HepG2 (cell line): ENCODE measurements at regions not wholly inside any gene's neighbourhood (a gene's known extent, or its start where the extent isn't known, plus 50 kb on each side); places are given as distances from the start of the nearest gene placed in this dataset.

Experiments used
- ATAC-seq: fragments of 200-7000 bp; cut with Tn5 transposase; 3 replicates; pipeline ENCODE4 v1.9.1; 2020; ENCODE audit warnings: mild to moderate bottlenecking, moderate library complexity
- BruUV-seq: library from RNA; stranded (reverse); fragments of 400-500 nt; replicated peaks from 2 replicates; lab custom pipeline; 2021; lab: Mats Ljungman, UMichigan
- CTCF ChIA-PET: fragments of 300-600 bp; formaldehyde crosslinking; extraction: SDS; loops from one replicate; lab custom pipeline; 2021; ENCODE audit warnings: low total read pairs, inconsistent platforms, low intra/inter-chr PET ratio; lab: Yijun Ruan, JAX
- POLR2A ChIA-PET: fragments of 350-600 bp; sonication (Branson Sonifier 250); formaldehyde crosslinking; loops from one replicate; lab custom pipeline; 2020; ENCODE audit warnings: antibody characterized with exemption, inconsistent platforms; lab: Yijun Ruan, JAX
- DNase-seq: peaks from one replicate; pipeline ENCODE4 v3.0.0-alpha.2; 2015; ENCODE audit warnings: low spot score
- FAIRE-seq: peaks from 3 replicates; lab custom pipeline; 2011; peaks lifted over from hg19 to GRCh38; lab: Jason Lieb, UNC
- H2AFZ ChIP-seq: one replicate; pipeline ENCODE4 v1.6.1; 2011; ENCODE audit warnings: low read length, inconsistent platforms
- H3K27ac ChIP-seq: fragments of 300-600 bp; 3 replicates; pipeline ENCODE4 v1.8.0; 2011; ENCODE audit warnings: mixed run types, mild to moderate bottlenecking, mixed read lengths, low read length, inconsistent platforms; ENCODE audit not compliant: insufficient read depth; ENCODE audit errors: extremely low read length
- H3K27me3 ChIP-seq, 2 experiments: fragments of 200-600 bp in 1 of 2; 2 replicates in 1 of 2; 3 replicates in 1 of 2; pipeline versions ENCODE4 v1.6.0 to v1.8.0; 2011; ENCODE audit warnings: low read length in 2 of 2, mild to moderate bottlenecking in 2 of 2, moderate library complexity in 2 of 2, inconsistent platforms in 1 of 2; ENCODE audit not compliant: insufficient read depth in 2 of 2, control insufficient read depth in 1 of 2
- H3K36me3 ChIP-seq, 2 experiments: fragments of 200-600 bp in 1 of 2; replicated peaks in 1 of 2; 2 replicates in 1 of 2; 3 replicates in 1 of 2; pipeline versions ENCODE4 v1.5.1 to v1.8.0; 2011; ENCODE audit warnings: low read length in 2 of 2, inconsistent platforms in 1 of 2; ENCODE audit not compliant: insufficient read depth in 2 of 2, control insufficient read depth in 1 of 2
- H3K4me1 ChIP-seq: 2 replicates; pipeline ENCODE4 v1.5.1; 2012; ENCODE audit warnings: low read length, inconsistent platforms; ENCODE audit not compliant: insufficient read depth
- H3K4me2 ChIP-seq: 2 replicates; pipeline ENCODE4 v1.6.0; 2011; ENCODE audit warnings: low read depth, low read length, inconsistent platforms
- H3K4me3 ChIP-seq, 3 experiments: fragments of 200-600 bp in 1 of 3; sonication (generic), shearing (Covaris generic) in 1 of 3; replicated peaks in 1 of 3; 2 replicates each; pipeline ENCODE4 v1.5.1; 2011 to 2016; ENCODE audit warnings: low read length in 3 of 3, inconsistent platforms in 2 of 3, low read depth in 2 of 3, mild to moderate bottlenecking in 2 of 3, control low read depth in 1 of 3, mixed read lengths in 1 of 3; ENCODE audit not compliant: insufficient read depth in 1 of 3
- H3K79me2 ChIP-seq: one replicate; pipeline ENCODE4 v1.6.1; 2011; ENCODE audit warnings: low read length, inconsistent platforms; ENCODE audit not compliant: insufficient read depth
- H3K9ac ChIP-seq: 2 replicates; pipeline ENCODE4 v1.6.0; 2011; ENCODE audit warnings: mild to moderate bottlenecking, low read depth, low read length, inconsistent platforms; ENCODE audit not compliant: insufficient read depth
- H3K9me3 ChIP-seq: 2 replicates; pipeline ENCODE4 v1.5.1; 2012; ENCODE audit warnings: mild to moderate bottlenecking, low read length
- H4K20me1 ChIP-seq: 2 replicates; pipeline ENCODE4 v1.6.0; 2011; ENCODE audit warnings: inconsistent platforms, mild to moderate bottlenecking, low read length, moderate library complexity; ENCODE audit not compliant: insufficient read depth
- ARID3A ChIP-seq: IDR thresholded peaks from 2 replicates; pipeline ENCODE4 v1.6.1; 2012; ENCODE audit warnings: low read depth, low read length, improper control_type of control experiment
- BRF2 ChIP-seq: sonication (generic); formaldehyde crosslinking; IDR thresholded peaks from 2 replicates; pipeline ENCODE4 v1.8.1; 2022; ENCODE audit warnings: mild to moderate bottlenecking, missing genetic modification reagents
- DMAP1 ChIP-seq: IDR thresholded peaks from 2 replicates; pipeline ENCODE4 v1.6.1; 2016
- DZIP1 ChIP-seq: sonication (generic); formaldehyde crosslinking; IDR thresholded peaks from 2 replicates; pipeline ENCODE4 v1.5.0; 2020; ENCODE audit warnings: mild to moderate bottlenecking, missing genetic modification reagents
- MAFK ChIP-seq, 2 experiments: IDR thresholded peaks in 1 of 2; conservative IDR thresholded peaks in 1 of 2; 2 replicates each; pipeline ENCODE4 v1.6.1; 2011; ENCODE audit warnings: improper control_type of control experiment in 2 of 2, low read length in 2 of 2
- PCBP1 ChIP-seq: fragments of 200-400 bp; formaldehyde crosslinking; IDR thresholded peaks from 2 replicates; pipeline ENCODE4 v1.6.1; 2017; ENCODE audit warnings: mild to moderate bottlenecking, low read depth, low read length, borderline replicate concordance
- PRPF4 ChIP-seq: fragments of 200-400 bp; formaldehyde crosslinking; IDR thresholded peaks from 2 replicates; pipeline ENCODE4 v1.6.1; 2016; ENCODE audit warnings: low read length, low read depth; ENCODE audit not compliant: poor library complexity, severe bottlenecking
- RARG ChIP-seq: sonication (generic); formaldehyde crosslinking; IDR thresholded peaks from 2 replicates; pipeline ENCODE4 v1.4.0; 2020; ENCODE audit warnings: low read depth, mild to moderate bottlenecking, missing genetic modification reagents
- SATB2 ChIP-seq: sonication (generic); formaldehyde crosslinking; IDR thresholded peaks from 2 replicates; pipeline ENCODE4 v1.5.0; 2020; ENCODE audit warnings: missing genetic modification reagents
- ZBTB8A ChIP-seq: sonication (generic); formaldehyde crosslinking; IDR thresholded peaks from 2 replicates; pipeline ENCODE4 v1.4.0; 2020; ENCODE audit warnings: mild to moderate bottlenecking, low read depth, missing genetic modification reagents, borderline replicate concordance
- ZNF251 ChIP-seq: sonication (generic); formaldehyde crosslinking; IDR thresholded peaks from 2 replicates; pipeline ENCODE4 v1.9.0; 2021; ENCODE audit warnings: mild to moderate bottlenecking, missing genetic modification reagents
- ZNF263 ChIP-seq: sonication (generic); formaldehyde crosslinking; IDR thresholded peaks from 2 replicates; pipeline ENCODE4 v1.4.0; 2020; ENCODE audit warnings: missing genetic modification reagents
- ZNF33A ChIP-seq: sonication (generic); formaldehyde crosslinking; IDR thresholded peaks from 2 replicates; pipeline ENCODE4 v1.5.1; 2020; ENCODE audit warnings: missing genetic modification reagents, mild to moderate bottlenecking, moderate library complexity, borderline replicate concordance
- ZNF414 ChIP-seq: sonication (generic); formaldehyde crosslinking; IDR thresholded peaks from 2 replicates; pipeline ENCODE4 v1.5.0; 2020; ENCODE audit warnings: missing genetic modification reagents
- ZNF841 ChIP-seq: sonication (generic); formaldehyde crosslinking; IDR thresholded peaks from 2 replicates; pipeline ENCODE4 v1.8.1; 2023; ENCODE audit warnings: missing genetic modification reagents, borderline replicate concordance
- ZUFSP ChIP-seq: sonication (generic); formaldehyde crosslinking; IDR thresholded peaks from 2 replicates; pipeline ENCODE4 v1.9.0; 2021; ENCODE audit warnings: missing genetic modification reagents, mild to moderate bottlenecking, borderline replicate concordance
- WGBS: methylation state at CpG from one replicate; pipeline ENCODE4 v1.1.6; 2017; ENCODE audit warnings: low lambda C conversion rate; 5-methylcytosine and 5-hydroxymethylcytosine counted together
- in situ Hi-C: cut with HindIII; loops from 2 replicates; pipeline ENCODE4 v1.10.0; 2017; ENCODE audit warnings: low pct_unique_long_range_greater_than_20kb; ENCODE audit not compliant: extremely low pct_ligation_motif_present
- intact Hi-C: fragments of 100-400 bp; cut with micrococcal nuclease; formaldehyde crosslinking; loops from one replicate; pipeline ENCODE4 v1.10.0; 2022; ENCODE audit not compliant: unreplicated experiment

- BruUV-seq = no TSS peak
- DNase-seq = no peak
- Histone ChIP-seq H3K27ac (no peak overlapping the region), H3K4me3 (no peak overlapping the region), H3K27me3 (peaks cover 5 to 34% of the 10 kb centered on the region in 2 experiments; a peak in 3 of 5 replicates), H4K20me1 (no peaks in the 10 kb centered on the region), H2AFZ (no peak overlapping the region), H3K9me3 (no peaks in the 10 kb centered on the region), H3K36me3 (no peaks in the 10 kb centered on the region), H3K9ac (no peak overlapping the region), H3K4me1 (no peaks in the 10 kb centered on the region), H3K4me2 (no peak overlapping the region), H3K79me2 (no peaks in the 10 kb centered on the region)
- 53% methylated on average over 20 of the region's 28 CpGs for WGBS
- no peak for TF ChIP-seq ZNF251
- TF ChIP-seq ZNF263 = no peak
- TF ChIP-seq ZUFSP = no peak
- no peak for TF ChIP-seq BRF2 (CRISPR knock-in tag)
- TF ChIP-seq DZIP1 = no peak
- no peak for TF ChIP-seq ZNF841 (CRISPR knock-in tag)
- no peak for TF ChIP-seq RARG (CRISPR knock-in tag)
- TF ChIP-seq ARID3A = no peak
- no peak for TF ChIP-seq ZNF414
- no peak for TF ChIP-seq MAFK (conservative IDR thresholded peaks at IDR 0.05 in 1 of 2, IDR thresholded peaks at IDR 0.05 in 1 of 2; ENCODE audit: low read length in 2 of 2)
- no peak for TF ChIP-seq ZBTB8A (CRISPR knock-in tag)
- no peak for TF ChIP-seq SATB2 (CRISPR knock-in tag)
- TF ChIP-seq ZNF33A (CRISPR knock-in tag) = no peak
- TF ChIP-seq PRPF4 = no peak
- TF ChIP-seq PCBP1 = no peak
- TF ChIP-seq DMAP1 = no peak
- FAIRE-seq = no peak
- ChIA-PET CTCF (no interaction called here), POLR2A (no interaction called here)
- no peak; the same call in 2 of the 3 replicates for ATAC-seq
- intact Hi-C loops (no loop called here), in situ Hi-C loops (no loop called here)
Observed at GRCh38 chr13:111623743-111624505, 303.5 kb downstream of the TEX29 start.
